NCI-H524 treated with DMSO at 0.1 percent for 48 hours (cell line): ENCODE measurements at regions not wholly inside any gene's neighbourhood (a gene's known extent, or its start where the extent isn't known, plus 50 kb on each side); places are given as distances from the start of the nearest gene placed in this dataset.

Experiments used
- DNase-seq: peaks from one replicate; lab custom pipeline; 2025; lab: John Stamatoyannopoulos, UW

- DNase-seq: no peak
These were observed 186.2 kb downstream of the RHOU start for GRCh38 chr1:228921481-228921880.

- no peak for DNase-seq
These were observed 187.6 kb downstream of the RHOU start for GRCh38 chr1:228922722-228923376.

- no peak for DNase-seq
These were observed 188.9 kb downstream of the RHOU start for GRCh38 chr1:228923973-228924686.

GRCh38 chr1:228925691-228926090, 190.4 kb downstream of the RHOU start:
- DNase-seq: no peak

- DNase-seq: no peak
These were observed 192.1 kb downstream of the RHOU start for GRCh38 chr1:228927421-228927820.

GRCh38 chr1:228927946-228928898, 192.9 kb downstream of the RHOU start:
- DNase-seq: no peak

GRCh38 chr1:228929476-228930027, 194.3 kb downstream of the RHOU start:
- no peak for DNase-seq

- DNase-seq: no peak
These were observed 195.2 kb downstream of the RHOU start for GRCh38 chr1:228930479-228930957.

- no peak for DNase-seq
These were observed 198.5 kb downstream of the RHOU start for GRCh38 chr1:228933753-228934152.

- no peak for DNase-seq
These were observed 200.0 kb downstream of the RHOU start for GRCh38 chr1:228935198-228935663.

- DNase-seq: no peak
These were observed 200.8 kb downstream of the RHOU start for GRCh38 chr1:228935855-228936727.

GRCh38 chr1:228936881-228937280, 201.6 kb downstream of the RHOU start:
- DNase-seq: no peak

- DNase-seq: no peak
These were observed 202.1 kb downstream of the RHOU start for GRCh38 chr1:228937351-228937750.

- no peak for DNase-seq
These were observed 202.7 kb downstream of the RHOU start for GRCh38 chr1:228937851-228938536.

GRCh38 chr1:228938537-228938901, 203.2 kb downstream of the RHOU start:
- DNase-seq: no peak

- no peak for DNase-seq
These were observed 203.9 kb downstream of the RHOU start for GRCh38 chr1:228939001-228939691.

GRCh38 chr1:228939881-228940392, 204.7 kb downstream of the RHOU start:
- no peak for DNase-seq

- no peak for DNase-seq
These were observed 205.2 kb downstream of the RHOU start for GRCh38 chr1:228940526-228940925.

GRCh38 chr1:228940926-228941325, 205.6 kb downstream of the RHOU start:
- DNase-seq: no peak

GRCh38 chr1:228941666-228942065, 206.4 kb downstream of the RHOU start:
- no peak for DNase-seq
